ENCODE measurements at regions not wholly inside any gene's neighbourhood (a gene's known extent, or its start where the extent isn't known, plus 50 kb on each side); places are given as distances from the start of the nearest gene placed in this dataset.

DNA sequence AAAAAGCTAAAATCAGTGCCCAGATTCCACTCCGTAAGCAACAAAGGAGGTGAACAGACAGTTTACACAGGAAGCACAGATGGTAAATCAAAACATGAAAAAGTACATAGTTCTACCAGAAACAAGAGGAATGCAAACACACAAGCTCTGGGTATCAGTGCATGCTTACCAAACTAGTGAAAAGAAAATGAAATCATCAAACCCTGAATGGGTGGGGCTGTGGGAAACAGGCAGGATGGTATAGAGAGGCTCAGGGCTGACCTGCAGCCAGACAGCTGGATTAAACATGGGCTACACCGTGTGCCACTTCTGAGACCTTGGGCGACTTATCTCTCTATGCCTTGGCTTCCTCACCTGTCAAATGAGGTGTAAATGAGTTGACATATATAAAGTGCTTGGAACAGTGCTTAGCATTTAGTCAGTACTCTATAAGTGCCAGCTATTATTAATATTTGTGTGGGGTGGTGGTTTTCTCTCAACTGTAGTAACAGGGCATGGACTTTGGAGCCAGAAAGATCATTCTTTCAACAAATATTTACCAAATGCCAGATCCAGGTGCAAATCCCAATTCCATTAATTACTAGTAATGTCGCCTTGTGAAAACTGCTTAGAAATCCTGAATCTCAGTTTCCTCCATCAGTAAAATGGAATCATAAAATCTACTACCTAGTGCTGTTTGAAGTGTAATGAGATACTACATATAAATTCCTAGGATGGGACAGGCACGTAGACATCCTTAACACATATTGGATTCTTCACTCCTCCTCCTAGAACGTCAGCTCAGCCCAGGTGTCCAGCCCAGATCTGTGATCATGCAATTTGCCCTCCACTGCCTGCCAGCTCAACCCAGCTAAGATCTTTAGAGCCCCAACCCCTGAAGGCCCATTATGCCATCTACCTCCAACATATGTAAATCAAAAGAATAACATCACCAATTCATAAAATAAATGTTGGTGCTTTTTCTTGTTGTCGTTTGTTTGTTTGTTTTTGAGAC lies 55.5 kb upstream of the SMAD3 start:
- Histone ChIP-seq H3K36me3 (ENCODE audit: control insufficient read depth in 1 of 2, insufficient read depth in 2 of 2, low read length in 2 of 2) (no peaks in the 10 kb centered on the region), H3K9me3 (ENCODE audit: control insufficient read depth in 1 of 2, insufficient read depth in 1 of 2, low read depth in 1 of 2, low read length in 2 of 2) (no peaks in the 10 kb centered on the region), H3K27ac (ENCODE audit: low read depth, low read length) (no peak overlapping the region), H2AFZ (ENCODE audit: low read depth, low read length, poor library complexity, severe bottlenecking) (no peak overlapping the region), H3K27me3 (ENCODE audit: insufficient read depth, low read length) (no peaks in the 10 kb centered on the region), H3K9ac (ENCODE audit: low read length) (no peak overlapping the region), H4K20me1 (ENCODE audit: insufficient read depth) (no peaks in the 10 kb centered on the region), H3K79me2 (ENCODE audit: insufficient read depth, low read length) (no peaks in the 10 kb centered on the region), H3K4me1 (ENCODE audit: control insufficient read depth in 1 of 2, insufficient read depth in 2 of 2, low read length in 2 of 2) (peaks cover 13 to 34% of the 10 kb centered on the region in 2 experiments; a peak in 3 of 4 replicates), H3K4me2 (ENCODE audit: low read length) (no peak overlapping the region), H3K4me3 (replicated peaks in 1 of 2; ENCODE audit: low read depth in 1 of 2, low read length in 2 of 2) (no peak overlapping the region), H3K9me2 (ENCODE audit: insufficient read depth) (no peaks in the 10 kb centered on the region)
- no peak for ATAC-seq
- no TSS peak for BruUV-seq (replicated peaks)
- no peak for DNase-seq (ENCODE audit: low read depth, low spot score)
- CTCF ChIA-PET = no interaction called here
- POLR2A ChIA-PET = no interaction called here
- RAD21 ChIA-PET (ENCODE audit: low non-redundant PET in 1 of 2, low total read pairs in 2 of 2, uncharacterized antibody in 2 of 2, unreplicated experiment in 2 of 2) = no interaction called here
- intact Hi-C loops (cut with micrococcal nuclease) = no loop called here
- no peak for TF ChIP-seq REST (IDR thresholded peaks at IDR 0.05; ENCODE audit: low read depth)
- no peak for TF ChIP-seq SRF (IDR thresholded peaks at IDR 0.05; ENCODE audit: low read depth)
- no peak for TF ChIP-seq EGR1 (IDR thresholded peaks at IDR 0.05; ENCODE audit: low read depth)
- TF ChIP-seq SIN3A (IDR thresholded peaks at IDR 0.05; ENCODE audit: low read depth) = no peak
- no peak for TF ChIP-seq ZFX (IDR thresholded peaks at IDR 0.05)
- TF ChIP-seq MAX (IDR thresholded peaks at IDR 0.05) = no peak
- TF ChIP-seq, protein P1, sequence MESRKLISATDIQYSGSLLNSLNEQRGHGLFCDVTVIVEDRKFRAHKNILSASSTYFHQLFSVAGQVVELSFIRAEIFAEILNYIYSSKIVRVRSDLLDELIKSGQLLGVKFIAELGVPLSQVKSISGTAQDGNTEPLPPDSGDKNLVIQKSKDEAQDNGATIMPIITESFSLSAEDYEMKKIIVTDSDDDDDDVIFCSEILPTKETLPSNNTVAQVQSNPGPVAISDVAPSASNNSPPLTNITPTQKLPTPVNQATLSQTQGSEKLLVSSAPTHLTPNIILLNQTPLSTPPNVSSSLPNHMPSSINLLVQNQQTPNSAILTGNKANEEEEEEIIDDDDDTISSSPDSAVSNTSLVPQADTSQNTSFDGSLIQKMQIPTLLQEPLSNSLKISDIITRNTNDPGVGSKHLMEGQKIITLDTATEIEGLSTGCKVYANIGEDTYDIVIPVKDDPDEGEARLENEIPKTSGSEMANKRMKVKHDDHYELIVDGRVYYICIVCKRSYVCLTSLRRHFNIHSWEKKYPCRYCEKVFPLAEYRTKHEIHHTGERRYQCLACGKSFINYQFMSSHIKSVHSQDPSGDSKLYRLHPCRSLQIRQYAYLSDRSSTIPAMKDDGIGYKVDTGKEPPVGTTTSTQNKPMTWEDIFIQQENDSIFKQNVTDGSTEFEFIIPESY (IDR thresholded peaks at IDR 0.05; ENCODE audit: extremely low read depth, insufficient replicate concordance, low read length) = no peak
- TF ChIP-seq JUND (IDR thresholded peaks at IDR 0.05) = no peak
- TF ChIP-seq ZNF274 (IDR thresholded peaks at IDR 0.05; ENCODE audit: low read depth, low read length) = no peak
- no peak for TF ChIP-seq SP1 (IDR thresholded peaks at IDR 0.05; ENCODE audit: low read depth)
- TF ChIP-seq EZH2phosphoT487 (IDR thresholded peaks at IDR 0.05; ENCODE audit: borderline replicate concordance) = no peak
- no peak for TF ChIP-seq TCF7L2 (IDR thresholded peaks at IDR 0.05; ENCODE audit: borderline replicate concordance, extremely low read depth, insufficient read depth, insufficient read length)
- no peak for TF ChIP-seq POLR2A (IDR thresholded peaks at IDR 0.05; ENCODE audit: borderline replicate concordance, extremely low read depth, insufficient read depth, insufficient read length)
- no peak for TF ChIP-seq ATF3 (IDR thresholded peaks at IDR 0.05)
- no peak for TF ChIP-seq FOSL1 (IDR thresholded peaks at IDR 0.05; ENCODE audit: low read depth)
